GM12865 (cell line): ENCODE measurements at regions not wholly inside any gene's neighbourhood (a gene's known extent, or its start where the extent isn't known, plus 50 kb on each side); places are given as distances from the start of the nearest gene placed in this dataset.

Experiments used
- DNase-seq: peaks from one replicate; pipeline ENCODE4 v3.0.0; 2010; ENCODE audit warnings: low read depth
- H3K4me3 ChIP-seq: 2 replicates; pipeline ENCODE4 v1.5.1; 2011; ENCODE audit warnings: mild to moderate bottlenecking, low read depth, low read length, control low read depth
- CTCF ChIP-seq: IDR thresholded peaks from 2 replicates; pipeline ENCODE4 v1.5.1; 2011; ENCODE audit warnings: low read length, control low read depth, low read depth, inconsistent platforms; ENCODE audit not compliant: insufficient read depth; ENCODE audit errors: missing control alignments

- DNase-seq, result no peak
- H3K4me3 ChIP-seq, result no peak overlapping the region
- TF ChIP-seq CTCF, result no peak
Observed at GRCh38 chr10:31130406-31130805, 98.7 kb upstream of the ZNF438 start.

GRCh38 chr10:31131251-31131650, 99.6 kb upstream of the ZNF438 start:
- no peak for TF ChIP-seq CTCF
- H3K4me3 ChIP-seq, result no peak overlapping the region
- DNase-seq, result no peak

GRCh38 chr10:31132681-31133244, 101.1 kb upstream of the ZNF438 start:
- DNase-seq, result no peak
- H3K4me3 ChIP-seq, result no peak overlapping the region
- TF ChIP-seq CTCF, result no peak

GRCh38 chr10:31133251-31133791, 101.7 kb upstream of the ZNF438 start:
- no peak for TF ChIP-seq CTCF
- no peak for DNase-seq
- H3K4me3 ChIP-seq, result peak overlapping the region; percentile 73

- TF ChIP-seq CTCF, result no peak
- H3K4me3 ChIP-seq, result peak overlapping the region; percentile 73
- DNase-seq, result peak; percentile 90
Observed at GRCh38 chr10:31133792-31134310, 102.2 kb upstream of the ZNF438 start.

GRCh38 chr10:31134311-31134952, 102.8 kb upstream of the ZNF438 start:
- peak; percentile 53 for DNase-seq
- peak overlapping the region; percentile 73 for H3K4me3 ChIP-seq
- no peak for TF ChIP-seq CTCF
